Activated T-helper 17 cell treated with anti-CD3 and anti-CD28 coated beads, Interleukin-2, amount 50 U/mL, for 72 hours (primary cell): ENCODE measurements at regions not wholly inside any gene's neighbourhood (a gene's known extent, or its start where the extent isn't known, plus 50 kb on each side); places are given as distances from the start of the nearest gene placed in this dataset.
A peak's percentile ranks its signal among the peaks of the same experiment; 100 is the strongest.
"Not testable (repeated sequence)": the region's sequence is repeated elsewhere in the genome, so short reads cannot be mapped to it uniquely, and the experiment has no call there.

ENCODE experiments used
- ATAC-seq: fragments of 150-1000 bp; cut with Tn5 transposase; replicated peaks from 2 replicates; pipeline ENCODE4 v1.10.0; 2021; ENCODE audit warnings: mild to moderate bottlenecking, moderate library complexity
- H3K27ac Mint-ChIP-seq: one replicate; pipeline ENCODE4 v1.8.0; 2022; ENCODE audit warnings: mixed read lengths
- H3K27me3 Mint-ChIP-seq: one replicate; pipeline ENCODE4 v1.8.0; 2022; ENCODE audit warnings: mixed read lengths
- H3K36me3 Mint-ChIP-seq: one replicate; pipeline ENCODE4 v1.8.0; 2022; ENCODE audit warnings: low read depth, mild to moderate bottlenecking, mixed read lengths
- H3K4me1 Mint-ChIP-seq: one replicate; pipeline ENCODE4 v1.8.0; 2022; ENCODE audit warnings: mixed read lengths
- H3K4me3 Mint-ChIP-seq: one replicate; pipeline ENCODE4 v1.8.0; 2022; ENCODE audit warnings: mild to moderate bottlenecking, mixed read lengths
- H3K9me3 Mint-ChIP-seq: one replicate; pipeline ENCODE4 v1.8.0; 2022; ENCODE audit warnings: mixed read lengths

DNA sequence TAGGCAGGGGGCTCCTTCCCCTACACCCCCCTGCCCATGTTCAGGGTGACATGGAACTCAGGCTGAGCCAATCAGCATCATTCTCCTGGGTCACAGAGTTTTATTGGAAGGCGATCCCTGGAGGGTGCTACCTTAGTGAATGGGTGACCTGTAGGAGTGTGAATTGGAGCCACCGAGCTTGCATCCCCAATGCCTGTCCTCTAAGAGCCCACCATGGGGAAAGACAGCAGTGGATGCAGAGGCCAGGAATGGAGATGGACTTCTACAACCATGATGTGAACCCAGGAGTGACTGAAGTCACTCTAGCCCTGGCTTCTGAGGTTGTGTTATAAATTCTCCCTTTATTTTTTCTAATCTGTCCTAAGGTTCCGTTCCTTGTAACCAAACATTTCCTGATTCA is 89.4 kb downstream of the CCDC71L start:
- Mint-ChIP-seq H3K4me1 (peaks cover 6% of the 10 kb centered on the region), H3K4me3 (no peak overlapping the region), H3K27ac (no peak overlapping the region), H3K36me3 (no peaks in the 10 kb centered on the region), H3K9me3 (no peaks in the 10 kb centered on the region), H3K27me3 (peaks cover 3% of the 10 kb centered on the region)
- no peak for ATAC-seq

DNA sequence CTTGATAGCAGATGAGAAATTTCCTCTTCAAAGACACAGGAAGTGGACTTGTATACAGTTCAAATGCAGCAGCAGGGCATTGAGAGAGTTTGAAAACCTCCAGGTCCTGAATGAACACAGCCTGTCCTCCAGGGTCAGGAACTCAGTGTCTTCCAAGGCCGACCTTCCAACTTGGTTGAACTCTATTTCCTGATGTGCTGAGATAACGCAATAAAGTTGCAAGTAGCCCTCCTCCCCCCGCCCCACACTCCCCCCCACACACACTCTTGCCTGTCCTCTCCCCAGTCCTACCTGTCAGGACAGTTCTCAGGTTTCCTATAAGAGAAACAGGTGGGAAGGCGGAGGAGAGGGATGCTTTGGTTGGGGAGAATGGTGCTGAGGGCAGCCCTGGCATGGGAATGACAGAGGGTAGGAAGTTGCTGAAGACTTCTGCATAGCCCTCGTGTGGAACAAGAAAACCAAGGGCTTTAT is 90.0 kb downstream of the CCDC71L start:
- ATAC-seq: no peak
- no peak overlapping the region for H3K4me3 Mint-ChIP-seq
- H3K9me3 Mint-ChIP-seq: no peaks in the 10 kb centered on the region
- H3K36me3 Mint-ChIP-seq: no peaks in the 10 kb centered on the region
- no peak overlapping the region for H3K27ac Mint-ChIP-seq
- peaks cover 6% of the 10 kb centered on the region for H3K4me1 Mint-ChIP-seq
- peaks cover 3% of the 10 kb centered on the region for H3K27me3 Mint-ChIP-seq

DNA sequence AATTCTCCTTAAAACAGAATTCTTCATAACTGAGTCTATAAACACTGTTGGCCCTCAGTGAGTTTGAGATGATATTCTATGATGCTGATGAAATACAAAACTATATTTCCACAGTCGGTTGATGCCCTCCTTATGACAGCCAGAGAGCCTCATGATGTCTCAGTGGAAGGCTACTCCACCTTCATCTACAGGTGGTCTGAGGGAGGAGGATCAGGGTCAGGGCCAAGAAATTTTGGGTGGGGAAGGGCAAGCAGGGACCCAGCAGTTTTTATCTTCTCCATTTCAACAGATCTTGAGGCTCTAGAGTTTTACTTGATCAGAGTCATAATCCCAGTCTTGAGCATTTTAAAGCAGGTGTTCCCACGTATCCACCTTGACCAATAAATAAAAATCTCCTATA is 90.8 kb downstream of the CCDC71L start:
- H3K9me3 Mint-ChIP-seq: no peaks in the 10 kb centered on the region
- H3K36me3 Mint-ChIP-seq: no peaks in the 10 kb centered on the region
- peaks cover 3% of the 10 kb centered on the region for H3K27me3 Mint-ChIP-seq
- no peak overlapping the region for H3K27ac Mint-ChIP-seq
- ATAC-seq: no peak
- peaks cover 6% of the 10 kb centered on the region for H3K4me1 Mint-ChIP-seq
- H3K4me3 Mint-ChIP-seq: no peak overlapping the region

DNA sequence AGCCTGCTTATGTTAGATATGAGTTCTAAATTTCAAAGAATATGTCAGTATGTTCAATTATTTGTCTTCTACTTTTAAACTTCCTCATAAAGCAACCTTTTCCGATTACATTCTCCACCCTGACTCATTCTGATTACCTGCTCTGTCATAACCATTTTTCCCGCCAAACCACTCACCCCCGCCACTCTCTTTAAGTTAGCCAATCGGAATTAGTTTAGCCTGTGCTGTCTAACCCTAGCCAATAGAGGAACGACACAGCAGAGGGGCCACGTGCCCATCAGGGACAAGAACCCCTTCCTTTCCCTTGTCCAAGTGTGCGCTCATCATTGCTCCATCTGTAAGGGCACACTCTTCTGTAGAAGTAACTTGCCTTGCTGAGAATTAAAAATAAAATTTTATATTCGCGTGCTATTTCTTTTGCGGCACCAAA is 91.4 kb downstream of the CCDC71L start:
- Mint-ChIP-seq H3K27me3 (peaks cover 3% of the 10 kb centered on the region), H3K9me3 (no peaks in the 10 kb centered on the region), H3K27ac (no peak overlapping the region), H3K36me3 (no peaks in the 10 kb centered on the region), H3K4me1 (peaks cover 6% of the 10 kb centered on the region), H3K4me3 (no peak overlapping the region)
- ATAC-seq: no peak

DNA sequence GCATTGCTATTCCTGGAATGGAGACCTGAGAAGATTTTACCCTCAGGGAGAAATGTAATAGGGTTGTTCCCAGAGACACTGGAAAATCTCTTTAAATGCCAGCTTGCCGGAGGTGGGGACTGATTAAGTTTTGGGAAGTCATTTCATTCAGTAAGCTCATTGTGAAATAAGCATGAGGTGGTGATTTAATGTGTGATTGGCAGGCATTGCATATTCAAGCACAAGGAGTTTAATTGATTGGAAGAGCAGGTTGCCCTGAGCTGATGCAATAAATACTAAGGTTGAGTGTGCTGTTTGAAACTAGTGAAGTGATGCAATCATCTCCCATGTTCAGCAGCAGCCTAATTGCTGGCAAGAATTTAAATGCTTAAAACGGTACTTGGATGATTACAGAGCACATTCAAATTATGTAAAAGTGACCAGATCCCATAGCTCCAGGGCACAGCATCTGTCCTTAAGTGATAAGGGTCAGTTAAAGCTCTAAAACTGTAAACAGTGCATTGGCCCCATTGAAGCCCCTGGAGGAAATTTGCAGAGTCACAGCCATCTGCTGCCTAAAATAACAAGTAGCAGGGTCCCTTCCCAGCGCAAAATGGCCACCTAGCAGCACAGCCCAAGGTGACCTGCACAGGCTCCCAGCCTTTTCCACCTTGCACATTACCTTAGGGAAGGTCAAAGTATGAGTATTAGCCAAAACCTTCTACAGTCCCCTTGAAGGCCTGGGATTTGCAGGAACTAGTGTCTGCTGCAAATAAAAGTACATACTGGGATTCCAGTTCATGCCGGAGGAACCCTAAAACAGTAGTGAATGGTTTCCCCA is 92.1 kb downstream of the CCDC71L start:
- Mint-ChIP-seq H3K27ac (no peak overlapping the region), H3K27me3 (peaks cover 3% of the 10 kb centered on the region), H3K36me3 (no peaks in the 10 kb centered on the region), H3K4me3 (no peak overlapping the region), H3K9me3 (no peaks in the 10 kb centered on the region), H3K4me1 (peaks cover 6% of the 10 kb centered on the region)
- ATAC-seq: no peak

DNA sequence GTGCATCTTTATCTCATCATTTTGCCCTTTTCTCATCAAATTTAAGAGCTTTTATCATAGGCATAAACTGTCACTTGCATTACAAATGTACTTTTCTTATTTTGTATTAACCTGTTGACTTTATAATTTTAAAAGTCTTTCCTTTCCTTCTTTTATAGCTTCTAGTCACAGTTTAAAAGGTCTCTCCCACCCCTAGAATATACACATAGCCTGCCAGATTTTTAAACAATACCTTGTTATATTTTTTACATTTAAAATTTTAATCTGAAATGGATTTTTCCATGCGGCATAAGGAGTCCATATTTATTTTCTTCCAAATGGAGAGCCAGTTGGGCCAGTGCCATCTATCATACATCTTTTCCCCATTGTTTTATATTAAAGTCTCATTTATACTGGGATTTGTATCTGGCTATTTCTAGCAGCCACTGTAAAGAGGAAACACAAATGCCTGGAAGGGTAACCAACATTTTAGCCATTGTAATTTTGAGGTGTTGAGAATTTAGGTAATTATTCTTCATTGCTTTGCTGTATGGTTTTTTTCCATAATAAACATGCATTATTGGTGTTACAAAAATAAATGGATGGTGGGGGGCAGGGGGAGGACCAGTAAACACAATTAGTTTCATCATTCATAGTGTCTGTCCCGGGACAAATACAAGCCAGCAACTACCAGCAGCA is 92.8 kb downstream of the CCDC71L start:
- no peak overlapping the region for H3K4me3 Mint-ChIP-seq
- peaks cover 3% of the 10 kb centered on the region for H3K27me3 Mint-ChIP-seq
- ATAC-seq: no peak
- no peak overlapping the region for H3K27ac Mint-ChIP-seq
- H3K4me1 Mint-ChIP-seq: peaks cover 6% of the 10 kb centered on the region
- H3K36me3 Mint-ChIP-seq: no peaks in the 10 kb centered on the region
- no peaks in the 10 kb centered on the region for H3K9me3 Mint-ChIP-seq

DNA sequence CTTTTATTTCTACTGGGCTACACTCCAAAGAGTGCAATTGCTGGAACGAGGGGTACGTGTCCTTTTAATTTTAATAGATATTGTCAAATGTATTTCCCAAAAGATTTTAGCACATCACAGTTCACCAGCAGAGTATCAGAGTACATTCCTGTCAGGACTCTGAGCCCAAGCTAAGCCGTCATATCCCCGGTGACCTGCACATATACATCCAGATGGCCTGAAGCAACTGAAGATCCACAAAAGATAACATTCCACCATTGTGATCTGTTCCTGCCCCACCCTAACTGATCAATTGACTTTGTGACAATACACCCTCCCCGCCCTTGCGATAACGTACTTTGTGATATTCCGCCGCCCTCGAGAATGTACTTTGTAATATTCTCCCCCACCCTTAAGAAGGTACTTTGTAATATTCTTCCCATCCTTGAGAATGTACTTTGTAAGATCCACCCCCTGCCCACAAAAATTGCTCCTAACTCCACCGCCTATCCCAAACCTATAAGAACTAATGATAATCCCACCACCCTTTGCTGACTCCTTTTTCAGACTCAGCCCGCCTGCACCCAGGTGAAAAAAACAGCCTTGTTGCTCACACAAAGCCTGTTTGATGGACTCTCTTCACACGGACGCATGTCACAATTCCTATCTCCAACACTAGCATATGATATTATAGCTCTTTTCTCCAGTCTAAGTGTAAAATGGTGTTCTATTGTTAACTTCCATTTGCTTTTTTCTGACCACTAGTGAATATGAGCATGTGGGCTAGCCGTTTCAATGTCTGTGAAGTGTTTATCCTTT is 93.6 kb downstream of the CCDC71L start:
- ATAC-seq, H3K27me3 Mint-ChIP-seq, H3K9me3 Mint-ChIP-seq, H3K4me3 Mint-ChIP-seq, H3K36me3 Mint-ChIP-seq, H3K27ac Mint-ChIP-seq, H3K4me1 Mint-ChIP-seq: not testable (repeated sequence)

DNA sequence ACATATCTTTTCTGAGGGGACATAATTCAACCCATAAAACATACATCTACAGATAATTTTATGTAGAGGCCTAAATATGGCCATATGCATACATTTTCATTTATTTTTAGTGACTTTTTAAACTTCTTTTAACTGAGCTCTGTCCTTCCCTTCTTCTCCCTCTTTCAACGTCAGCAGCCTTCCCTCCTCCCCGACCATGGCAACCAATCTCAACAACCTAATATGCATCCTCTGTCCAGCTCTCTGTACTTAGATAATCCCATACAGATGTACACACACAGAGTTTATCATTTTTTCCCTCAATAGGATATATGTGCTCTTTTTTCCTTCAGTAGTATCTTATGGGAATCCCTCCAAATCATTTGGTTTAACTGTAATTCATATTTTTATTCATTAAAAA is 94.3 kb downstream of the CCDC71L start:
- ATAC-seq: no peak
- Mint-ChIP-seq H3K27me3 (peaks cover 3% of the 10 kb centered on the region), H3K4me3 (no peak overlapping the region), H3K9me3 (no peaks in the 10 kb centered on the region), H3K36me3 (no peaks in the 10 kb centered on the region), H3K4me1 (peaks cover 6% of the 10 kb centered on the region), H3K27ac (no peak overlapping the region)

DNA sequence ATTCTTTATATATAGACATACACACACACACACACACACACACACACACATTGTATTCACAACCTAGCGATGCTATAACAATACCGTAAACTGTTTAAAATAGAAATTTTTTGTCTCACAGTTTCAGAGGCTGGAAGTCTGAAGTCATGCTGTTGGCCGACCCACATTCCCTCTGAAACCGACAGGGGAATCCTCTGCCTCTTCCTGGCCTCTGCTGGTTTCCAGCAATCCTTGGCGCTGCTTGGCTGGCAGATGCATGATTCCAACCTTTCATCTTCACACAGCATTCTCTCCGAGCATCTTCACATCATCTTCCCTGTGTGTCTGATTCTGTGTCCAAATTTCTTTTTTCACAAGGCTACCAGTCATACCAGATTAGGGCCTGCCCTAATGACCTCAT is 94.8 kb downstream of the CCDC71L start:
- Mint-ChIP-seq H3K4me1 (peaks cover 9% of the 10 kb centered on the region), H3K27ac (no peak overlapping the region), H3K27me3 (peaks cover 3% of the 10 kb centered on the region), H3K36me3 (no peaks in the 10 kb centered on the region), H3K4me3 (no peak overlapping the region), H3K9me3 (no peaks in the 10 kb centered on the region)
- ATAC-seq: no peak

DNA sequence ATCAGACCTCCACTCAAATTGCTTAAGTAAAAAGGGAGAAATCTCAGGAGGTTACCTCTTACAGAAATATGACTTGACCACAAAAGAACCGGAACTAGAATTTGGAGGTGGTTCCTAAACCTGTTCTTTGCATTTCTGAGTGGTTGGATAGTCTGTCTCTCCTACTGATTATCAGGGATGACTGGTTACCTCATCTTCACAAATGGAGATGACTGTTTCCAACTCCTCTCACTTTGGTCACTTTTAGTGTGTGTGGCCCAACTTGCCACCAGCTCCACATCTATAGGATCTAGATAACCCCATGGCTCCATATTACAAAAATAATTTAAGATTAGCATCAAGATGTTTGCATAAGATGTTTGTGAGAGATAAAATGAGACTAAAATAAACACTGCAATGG is 95.5 kb downstream of the CCDC71L start:
- Mint-ChIP-seq H3K36me3 (no peaks in the 10 kb centered on the region), H3K9me3 (no peaks in the 10 kb centered on the region), H3K27me3 (peaks cover 3% of the 10 kb centered on the region), H3K4me1 (peaks cover 13% of the 10 kb centered on the region), H3K4me3 (no peak overlapping the region), H3K27ac (no peak overlapping the region)
- ATAC-seq: no peak

DNA sequence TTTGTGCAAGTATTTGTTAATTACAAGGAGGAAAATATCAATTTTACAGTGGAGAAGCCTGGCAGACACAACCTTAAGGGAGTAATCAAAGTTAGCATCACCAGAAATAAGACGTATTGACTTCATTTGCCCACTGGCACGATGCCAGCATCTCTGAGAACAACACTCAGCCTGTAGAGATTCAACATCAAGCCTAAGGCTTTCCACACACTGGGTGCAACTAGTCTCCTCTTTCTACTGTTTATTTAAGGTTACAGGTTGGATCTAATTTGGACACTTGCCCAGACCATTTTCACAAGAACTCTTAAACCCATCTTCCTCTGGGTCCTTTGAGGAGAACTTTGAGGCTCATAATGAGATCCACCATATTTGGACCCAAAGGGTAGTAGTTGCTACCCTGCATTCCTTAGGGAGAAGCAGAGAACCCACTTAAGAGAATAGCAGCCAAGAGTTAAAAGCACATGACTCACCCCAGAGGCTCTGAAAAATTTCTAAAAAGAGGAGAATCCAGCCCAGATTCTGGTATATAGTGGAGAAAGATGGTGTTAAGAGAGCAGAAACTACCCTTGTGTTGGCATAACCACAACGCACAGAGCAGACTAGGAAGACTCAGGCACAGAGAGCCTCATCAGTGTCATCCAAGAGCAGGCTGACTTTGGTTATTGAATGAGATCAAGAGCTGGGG is 97.3 kb downstream of the CCDC71L start:
- no peaks in the 10 kb centered on the region for H3K36me3 Mint-ChIP-seq
- H3K27me3 Mint-ChIP-seq: peaks cover 3% of the 10 kb centered on the region
- H3K4me1 Mint-ChIP-seq: peaks cover 8% of the 10 kb centered on the region
- no peaks in the 10 kb centered on the region for H3K9me3 Mint-ChIP-seq
- no peak overlapping the region for H3K27ac Mint-ChIP-seq
- no peak for ATAC-seq
- H3K4me3 Mint-ChIP-seq: no peak overlapping the region

DNA sequence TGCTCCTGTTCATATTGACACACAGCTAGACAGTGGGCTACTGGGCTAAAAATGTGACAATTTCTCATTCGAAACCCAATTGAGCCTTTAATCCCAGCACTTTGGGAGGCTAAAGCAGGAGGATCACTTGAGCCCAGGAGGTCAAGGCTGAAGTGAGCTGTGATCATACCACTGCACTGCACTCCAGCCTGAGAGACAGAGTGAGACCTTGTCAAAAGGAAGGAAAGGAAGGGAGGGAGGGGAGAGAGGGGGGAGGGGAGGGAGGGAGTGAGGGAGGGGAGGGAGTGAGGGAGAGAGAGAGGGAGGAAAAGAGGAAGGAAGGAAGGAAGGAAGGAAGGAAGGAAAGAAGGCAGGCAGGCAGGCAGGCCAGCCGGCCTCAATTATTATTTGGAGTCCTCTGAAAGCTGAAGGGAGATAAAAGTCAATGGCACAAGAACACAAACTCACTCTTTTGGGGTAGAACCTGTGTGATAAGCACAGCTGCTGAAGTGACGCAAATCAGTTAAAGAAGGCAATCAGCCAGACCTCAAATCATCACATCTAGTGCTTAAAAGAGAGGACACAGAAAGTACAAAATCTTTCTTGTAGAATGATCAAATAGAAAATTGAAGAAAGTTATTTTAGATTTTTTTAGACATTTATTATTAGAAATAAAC is 98.1 kb downstream of the CCDC71L start:
- H3K27ac Mint-ChIP-seq: no peak overlapping the region
- ATAC-seq: no peak
- peaks cover 3% of the 10 kb centered on the region for H3K9me3 Mint-ChIP-seq
- peaks cover 8% of the 10 kb centered on the region for H3K4me1 Mint-ChIP-seq
- no peaks in the 10 kb centered on the region for H3K36me3 Mint-ChIP-seq
- peaks cover 3% of the 10 kb centered on the region for H3K27me3 Mint-ChIP-seq
- no peak overlapping the region for H3K4me3 Mint-ChIP-seq

DNA sequence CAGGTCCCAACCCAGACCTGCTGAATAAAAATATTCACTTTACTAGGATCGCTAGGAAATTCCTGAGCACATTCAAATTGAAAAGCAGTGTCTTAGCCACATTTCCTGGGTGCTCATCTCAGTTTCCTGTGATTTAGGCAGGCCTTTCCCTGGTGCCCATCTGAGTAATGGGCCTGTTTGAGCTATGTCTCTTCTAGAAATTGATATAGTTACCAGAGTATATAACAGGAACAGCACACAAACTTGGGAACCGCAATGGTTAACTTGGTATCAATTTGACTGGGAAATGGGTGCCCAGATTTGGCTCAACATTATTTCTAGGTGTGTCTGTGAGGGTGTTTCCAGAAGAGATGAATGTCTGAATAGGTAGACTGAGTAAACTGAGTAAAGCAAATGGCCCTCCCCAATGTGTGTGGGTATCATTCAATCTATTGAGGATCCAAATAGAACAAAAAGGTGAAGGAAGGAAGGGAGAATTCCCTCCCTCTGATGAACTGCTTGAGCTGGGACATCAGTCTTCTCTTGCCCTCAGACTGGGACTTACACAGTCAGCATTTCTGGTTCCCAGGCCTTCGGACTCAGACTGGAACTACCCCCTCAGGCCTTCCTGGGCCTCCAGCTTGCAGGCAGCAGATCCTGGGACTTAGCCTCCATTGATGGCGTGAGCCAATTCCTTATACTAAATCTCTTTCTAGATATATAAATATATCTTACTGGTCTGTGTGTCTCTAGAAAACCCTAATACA is 99.1 kb downstream of the CCDC71L start:
- Mint-ChIP-seq H3K27me3 (no peaks in the 10 kb centered on the region), H3K27ac (peak overlapping the region; percentile 77), H3K4me3 (peak overlapping the region; percentile 56), H3K36me3 (no peaks in the 10 kb centered on the region), H3K4me1 (peaks cover 8% of the 10 kb centered on the region), H3K9me3 (peaks cover 3% of the 10 kb centered on the region)
- ATAC-seq: peak; percentile 91
